ENCODE measurements at regions not wholly inside any gene's neighbourhood (a gene's known extent, or its start where the extent isn't known, plus 50 kb on each side); places are given as distances from the start of the nearest gene placed in this dataset.

DNA sequence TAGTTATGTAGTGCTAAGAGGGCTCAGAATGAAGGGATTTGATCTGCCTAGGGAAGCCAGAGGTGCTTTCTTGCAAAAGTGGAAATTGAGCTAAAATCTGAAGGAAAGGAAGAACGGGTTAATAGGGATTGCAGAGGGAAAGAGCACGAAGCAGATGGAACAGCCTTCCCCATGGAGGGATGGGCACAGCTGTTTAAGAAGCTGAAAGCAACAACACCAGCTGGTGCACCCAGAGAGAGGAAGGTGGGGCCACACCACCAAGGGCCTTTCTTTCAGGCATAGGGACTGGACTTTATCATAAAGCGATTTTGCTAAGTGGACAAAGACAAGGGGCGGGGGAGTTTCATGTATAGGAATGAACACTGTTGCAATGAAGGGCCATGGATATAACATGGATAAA is 65.8 kb upstream of the SNRPB2 start:
- Histone ChIP-seq H3K9me3 (ENCODE audit: low read length) (no peaks in the 10 kb centered on the region), H2AFZ (ENCODE audit: low read length) (no peak overlapping the region), H3K27ac (ENCODE audit: extremely low read length, insufficient read depth, low read length) (no peak overlapping the region), H3K27me3 (ENCODE audit: control insufficient read depth in 1 of 2, insufficient read depth in 2 of 2, low read length in 2 of 2) (peaks cover 0 to 10% of the 10 kb centered on the region in 2 experiments; a peak in 1 of 5 replicates), H3K4me3 (replicated peaks in 1 of 3; ENCODE audit: insufficient read depth in 1 of 3, low read depth in 2 of 3, low read length in 3 of 3) (no peak overlapping the region), H3K4me2 (ENCODE audit: low read depth, low read length) (no peak overlapping the region), H3K4me1 (ENCODE audit: insufficient read depth, low read length) (no peaks in the 10 kb centered on the region), H3K9ac (ENCODE audit: insufficient read depth, low read depth, low read length) (no peak overlapping the region), H3K79me2 (ENCODE audit: insufficient read depth, low read length) (no peaks in the 10 kb centered on the region), H3K36me3 (replicated peaks in 1 of 2; ENCODE audit: control insufficient read depth in 1 of 2, insufficient read depth in 2 of 2, low read length in 2 of 2) (no peaks in the 10 kb centered on the region), H4K20me1 (ENCODE audit: insufficient read depth, low read length) (no peaks in the 10 kb centered on the region)
- TF ChIP-seq IRX3 (CRISPR knock-in tag; IDR thresholded peaks at IDR 0.05; ENCODE audit: borderline replicate concordance, low read depth) (no peak), RBM39 (IDR thresholded peaks at IDR 0.05; ENCODE audit: low read depth, low read length, poor library complexity, severe bottlenecking) (no peak), REXO4 (CRISPR knock-in tag; IDR thresholded peaks at IDR 0.05; ENCODE audit: borderline replicate concordance) (no peak), ZFP36L1 (CRISPR knock-in tag; IDR thresholded peaks at IDR 0.05) (no peak), FOSL1 (CRISPR knock-in tag; IDR thresholded peaks at IDR 0.05; ENCODE audit: borderline replicate concordance) (no peak), ZNF773 (CRISPR knock-in tag; IDR thresholded peaks at IDR 0.05; ENCODE audit: borderline replicate concordance) (no peak), ZMYM2 (CRISPR knock-in tag; IDR thresholded peaks at IDR 0.05) (no peak), CHD4 (IDR thresholded peaks at IDR 0.05; ENCODE audit: borderline replicate concordance, low read length) (no peak)
- TF ChIP-seq, protein P1, sequence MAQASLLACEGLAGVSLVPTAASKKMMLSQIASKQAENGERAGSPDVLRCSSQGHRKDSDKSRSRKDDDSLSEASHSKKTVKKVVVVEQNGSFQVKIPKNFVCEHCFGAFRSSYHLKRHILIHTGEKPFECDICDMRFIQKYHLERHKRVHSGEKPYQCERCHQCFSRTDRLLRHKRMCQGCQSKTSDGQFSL (CRISPR knock-in tag; IDR thresholded peaks at IDR 0.05), result no peak
- TF ChIP-seq, protein P2, sequence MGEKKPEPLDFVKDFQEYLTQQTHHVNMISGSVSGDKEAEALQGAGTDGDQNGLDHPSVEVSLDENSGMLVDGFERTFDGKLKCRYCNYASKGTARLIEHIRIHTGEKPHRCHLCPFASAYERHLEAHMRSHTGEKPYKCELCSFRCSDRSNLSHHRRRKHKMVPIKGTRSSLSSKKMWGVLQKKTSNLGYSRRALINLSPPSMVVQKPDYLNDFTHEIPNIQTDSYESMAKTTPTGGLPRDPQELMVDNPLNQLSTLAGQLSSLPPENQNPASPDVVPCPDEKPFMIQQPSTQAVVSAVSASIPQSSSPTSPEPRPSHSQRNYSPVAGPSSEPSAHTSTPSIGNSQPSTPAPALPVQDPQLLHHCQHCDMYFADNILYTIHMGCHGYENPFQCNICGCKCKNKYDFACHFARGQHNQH (CRISPR knock-in tag; IDR thresholded peaks at IDR 0.05), result no peak
- WGBS (ENCODE audit: low lambda C conversion rate), result 12% methylated on average over 4 of the region's 4 CpGs
- FAIRE-seq (no peak), DNase-seq (ENCODE audit: low spot score) (no peak), ATAC-seq (no peak)
- BruUV-seq (replicated peaks), result no TSS peak
- intact Hi-C loops (cut with micrococcal nuclease; ENCODE audit: unreplicated experiment) (no loop called here), in situ Hi-C loops (cut with HindIII; ENCODE audit: extremely low pct_ligation_motif_present, low pct_unique_long_range_greater_than_20kb) (no loop called here)
- ChIA-PET CTCF (ENCODE audit: low intra/inter-chr PET ratio, low total read pairs) (no interaction called here), POLR2A (no interaction called here)

Data from HepG2 (cell line).